Fibroblast of lung (primary cell): ENCODE measurements at regions not wholly inside any gene's neighbourhood (a gene's known extent, or its start where the extent isn't known, plus 50 kb on each side); places are given as distances from the start of the nearest gene placed in this dataset.

Experiments
- DNase-seq, 2 donors: peaks; one replicate each; pipeline versions ENCODE4 v3.0.0 to v3.0.0-alpha.2; 2010; ENCODE audit warnings: low read depth in 2 of 2
- H2AFZ ChIP-seq: 2 replicates; pipeline ENCODE4 v1.5.1; 2012; ENCODE audit warnings: low read length, control low read depth, inconsistent platforms
- H3K27ac ChIP-seq: 2 replicates; pipeline ENCODE4 v1.5.1; 2011; ENCODE audit warnings: low read length, control low read depth; ENCODE audit not compliant: insufficient read depth
- H3K27me3 ChIP-seq: 2 replicates; pipeline ENCODE4 v1.5.1; 2011; ENCODE audit warnings: mild to moderate bottlenecking, low read length; ENCODE audit not compliant: control insufficient read depth, insufficient read depth
- H3K36me3 ChIP-seq: 2 replicates; pipeline ENCODE4 v1.5.1; 2011; ENCODE audit warnings: low read length; ENCODE audit not compliant: control insufficient read depth, insufficient read depth
- H3K4me1 ChIP-seq: 2 replicates; pipeline ENCODE4 v1.5.1; 2011; ENCODE audit warnings: low read length; ENCODE audit not compliant: control insufficient read depth, insufficient read depth; ENCODE audit errors: extremely low read depth
- H3K4me2 ChIP-seq: 2 replicates; pipeline ENCODE4 v1.5.1; 2011; ENCODE audit warnings: low read length, control low read depth; ENCODE audit not compliant: insufficient read depth; ENCODE audit errors: extremely low read depth
- H3K4me3 ChIP-seq, 4 experiments: fragments of 200-600 bp in 1 of 4; sonication (generic) in 1 of 4; replicated peaks in 1 of 4; 2 replicates each; pipeline ENCODE4 v1.5.1; 2011 to 2016; ENCODE audit warnings: low read length in 4 of 4, low read depth in 3 of 4, mild to moderate bottlenecking in 3 of 4, control low read depth in 2 of 4, inconsistent platforms in 1 of 4, mixed read lengths in 1 of 4; ENCODE audit not compliant: insufficient read depth in 1 of 4; ENCODE audit errors: control extremely low read depth in 1 of 4
- H3K79me2 ChIP-seq: 2 replicates; pipeline ENCODE4 v1.5.1; 2012; ENCODE audit warnings: mild to moderate bottlenecking, low read length, inconsistent platforms; ENCODE audit not compliant: control insufficient read depth, insufficient read depth
- H3K9ac ChIP-seq: 2 replicates; pipeline ENCODE4 v1.5.1; 2011; ENCODE audit warnings: mild to moderate bottlenecking, low read length, control low read depth; ENCODE audit not compliant: insufficient read depth
- H3K9me3 ChIP-seq: 2 replicates; pipeline ENCODE4 v1.5.1; 2012; ENCODE audit warnings: low read depth, low read length; ENCODE audit not compliant: control insufficient read depth, insufficient read depth
- H4K20me1 ChIP-seq: 2 replicates; pipeline ENCODE4 v1.5.1; 2011; ENCODE audit warnings: low read length; ENCODE audit not compliant: control insufficient read depth, insufficient read depth; ENCODE audit errors: extremely low read depth
- EZH2 ChIP-seq: IDR thresholded peaks from 2 replicates; pipeline ENCODE4 v1.5.1; 2012; ENCODE audit warnings: low read length, control low read depth, mild to moderate bottlenecking; ENCODE audit errors: missing control alignments
- TF ChIP-seq, protein P1 (sequence below), 2 donors: IDR thresholded peaks in 1 of 2; conservative IDR thresholded peaks in 1 of 2; 1 replicate in 1 of 2; 2 replicates in 1 of 2; pipeline ENCODE4 v1.5.1; 2011 to 2012; ENCODE audit warnings: low read length in 2 of 2, control low read depth in 1 of 2, inconsistent platforms in 1 of 2, low read depth in 1 of 2, mild to moderate bottlenecking in 1 of 2

DNA sequence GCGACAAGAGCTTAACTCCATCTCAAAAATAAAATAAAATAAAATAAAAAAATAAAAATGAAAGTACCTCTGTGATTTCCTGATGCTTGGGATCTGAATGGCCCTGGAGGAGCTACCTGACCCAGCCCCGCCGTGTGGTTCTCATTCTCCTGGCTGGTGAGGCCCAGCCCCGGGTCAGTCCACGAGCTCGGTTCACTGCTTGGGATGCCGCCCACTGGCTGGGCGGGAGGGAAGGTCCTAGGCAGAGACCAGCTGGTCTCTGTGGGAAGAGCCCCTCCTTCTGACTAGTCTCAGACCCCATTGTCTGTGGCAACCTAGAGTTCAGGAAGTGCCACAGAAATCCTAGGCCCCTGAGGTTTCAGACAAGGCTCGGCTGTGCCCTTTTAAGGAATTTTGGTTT lies 55.1 kb upstream of the DLGAP1 start:
- H2AFZ ChIP-seq: no peak overlapping the region
- no peak overlapping the region for H3K4me2 ChIP-seq

More for the DNA sequence above, 55.1 kb upstream of the DLGAP1 start:
- Histone ChIP-seq H3K27me3 (no peaks in the 10 kb centered on the region), H3K9ac (no peak overlapping the region), H3K4me3 (no peak overlapping the region), H3K27ac (no peak overlapping the region), H4K20me1 (no peaks in the 10 kb centered on the region), H3K79me2 (no peaks in the 10 kb centered on the region), H3K4me1 (no peaks in the 10 kb centered on the region), H3K36me3 (no peaks in the 10 kb centered on the region), H3K9me3 (no peaks in the 10 kb centered on the region)
- DNase-seq: no peak
- TF ChIP-seq, protein P1, sequence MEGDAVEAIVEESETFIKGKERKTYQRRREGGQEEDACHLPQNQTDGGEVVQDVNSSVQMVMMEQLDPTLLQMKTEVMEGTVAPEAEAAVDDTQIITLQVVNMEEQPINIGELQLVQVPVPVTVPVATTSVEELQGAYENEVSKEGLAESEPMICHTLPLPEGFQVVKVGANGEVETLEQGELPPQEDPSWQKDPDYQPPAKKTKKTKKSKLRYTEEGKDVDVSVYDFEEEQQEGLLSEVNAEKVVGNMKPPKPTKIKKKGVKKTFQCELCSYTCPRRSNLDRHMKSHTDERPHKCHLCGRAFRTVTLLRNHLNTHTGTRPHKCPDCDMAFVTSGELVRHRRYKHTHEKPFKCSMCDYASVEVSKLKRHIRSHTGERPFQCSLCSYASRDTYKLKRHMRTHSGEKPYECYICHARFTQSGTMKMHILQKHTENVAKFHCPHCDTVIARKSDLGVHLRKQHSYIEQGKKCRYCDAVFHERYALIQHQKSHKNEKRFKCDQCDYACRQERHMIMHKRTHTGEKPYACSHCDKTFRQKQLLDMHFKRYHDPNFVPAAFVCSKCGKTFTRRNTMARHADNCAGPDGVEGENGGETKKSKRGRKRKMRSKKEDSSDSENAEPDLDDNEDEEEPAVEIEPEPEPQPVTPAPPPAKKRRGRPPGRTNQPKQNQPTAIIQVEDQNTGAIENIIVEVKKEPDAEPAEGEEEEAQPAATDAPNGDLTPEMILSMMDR (conservative IDR thresholded peaks at IDR 0.05 in 1 of 2, IDR thresholded peaks at IDR 0.05 in 1 of 2; ENCODE audit: low read depth in 1 of 2, low read length in 2 of 2): no peak
- no peak for TF ChIP-seq EZH2
